ENCODE measurements at regions not wholly inside any gene's neighbourhood (a gene's known extent, or its start where the extent isn't known, plus 50 kb on each side); places are given as distances from the start of the nearest gene placed in this dataset.

- H3K27ac ChIP-seq (replicated peaks): no peak overlapping the region
- no peak overlapping the region for H3K4me3 ChIP-seq (replicated peaks; ENCODE audit: insufficient read depth, low read length)
- no peak for DNase-seq (ENCODE audit: low read depth in 1 of 2, low spot score in 1 of 2)
- no peaks in the 10 kb centered on the region for H3K27me3 ChIP-seq (ENCODE audit: insufficient read depth, poor library complexity, severe bottlenecking)
- TF ChIP-seq SPI1 (IDR thresholded peaks at IDR 0.05; ENCODE audit: borderline replicate concordance, low read depth): no peak
- no peak for TF ChIP-seq POLR2AphosphoS5 (IDR thresholded peaks at IDR 0.05; ENCODE audit: low read depth)
- no peak for TF ChIP-seq CTCF (IDR thresholded peaks at IDR 0.05; ENCODE audit: insufficient read depth, low read length)
- TF ChIP-seq GABPA (IDR thresholded peaks at IDR 0.05; ENCODE audit: low read depth): no peak
- no peak for TF ChIP-seq REST (IDR thresholded peaks at IDR 0.05; ENCODE audit: insufficient replicate concordance, low read depth)
Observed at GRCh38 chr10:130497056-130498010, 361.1 kb downstream of the GLRX3 start.

- Histone ChIP-seq H3K27me3 (ENCODE audit: insufficient read depth, poor library complexity, severe bottlenecking) (no peaks in the 10 kb centered on the region), H3K27ac (replicated peaks) (no peak overlapping the region), H3K4me3 (replicated peaks; ENCODE audit: insufficient read depth, low read length) (no peak overlapping the region)
- DNase-seq (ENCODE audit: low read depth in 1 of 2, low spot score in 1 of 2): no peak
- no peak for TF ChIP-seq CTCF (IDR thresholded peaks at IDR 0.05; ENCODE audit: insufficient read depth, low read length)
- TF ChIP-seq GABPA (IDR thresholded peaks at IDR 0.05; ENCODE audit: low read depth): no peak
- no peak for TF ChIP-seq REST (IDR thresholded peaks at IDR 0.05; ENCODE audit: insufficient replicate concordance, low read depth)
- no peak for TF ChIP-seq SPI1 (IDR thresholded peaks at IDR 0.05; ENCODE audit: borderline replicate concordance, low read depth)
- no peak for TF ChIP-seq POLR2AphosphoS5 (IDR thresholded peaks at IDR 0.05; ENCODE audit: low read depth)
Observed at GRCh38 chr10:130498042-130498441, 361.9 kb downstream of the GLRX3 start.

GRCh38 chr10:130498934-130499333 lies 362.7 kb downstream of the GLRX3 start:
- no peak overlapping the region for H3K4me3 ChIP-seq (replicated peaks; ENCODE audit: insufficient read depth, low read length)
- no peak overlapping the region for H3K27ac ChIP-seq (replicated peaks)
- TF ChIP-seq CTCF (IDR thresholded peaks at IDR 0.05; ENCODE audit: insufficient read depth, low read length) (no peak), POLR2AphosphoS5 (IDR thresholded peaks at IDR 0.05; ENCODE audit: low read depth) (no peak), SPI1 (IDR thresholded peaks at IDR 0.05; ENCODE audit: borderline replicate concordance, low read depth) (no peak)
- H3K27me3 ChIP-seq (ENCODE audit: insufficient read depth, poor library complexity, severe bottlenecking): no peaks in the 10 kb centered on the region
- DNase-seq (ENCODE audit: low read depth in 1 of 2, low spot score in 1 of 2): no peak
